HG02588 (cell line): ENCODE measurements at regions not wholly inside any gene's neighbourhood (a gene's known extent, or its start where the extent isn't known, plus 50 kb on each side); places are given as distances from the start of the nearest gene placed in this dataset.
A peak's percentile ranks its signal among the peaks of the same experiment; 100 is the strongest.

Source experiments
- ATAC-seq: cut with Tn5 transposase; IDR thresholded peaks from one replicate; pipeline ENCODE4 v1.9.1; 2021; ENCODE audit warnings: mild to moderate bottlenecking, moderate library complexity; ENCODE audit not compliant: unreplicated experiment

DNA sequence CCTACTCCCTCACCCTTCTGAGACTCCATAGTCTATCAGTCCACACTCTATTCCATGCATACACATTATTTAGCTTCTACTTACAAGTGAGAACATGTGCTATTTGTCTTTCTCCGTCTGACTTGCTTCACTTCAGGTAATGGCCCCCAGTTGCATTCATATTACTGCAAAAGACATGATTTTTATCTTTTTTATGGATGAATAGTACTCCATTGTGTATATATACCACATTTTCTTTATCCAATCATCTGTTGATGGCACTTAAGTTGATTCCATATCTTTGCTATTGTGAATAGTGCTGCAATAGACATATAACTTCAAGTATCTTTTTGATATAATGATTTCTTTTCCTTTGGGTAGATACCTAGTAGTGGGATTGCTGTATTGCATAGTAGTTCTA lies 171.8 kb downstream of the DACT1 start:
- no peak for ATAC-seq

DNA sequence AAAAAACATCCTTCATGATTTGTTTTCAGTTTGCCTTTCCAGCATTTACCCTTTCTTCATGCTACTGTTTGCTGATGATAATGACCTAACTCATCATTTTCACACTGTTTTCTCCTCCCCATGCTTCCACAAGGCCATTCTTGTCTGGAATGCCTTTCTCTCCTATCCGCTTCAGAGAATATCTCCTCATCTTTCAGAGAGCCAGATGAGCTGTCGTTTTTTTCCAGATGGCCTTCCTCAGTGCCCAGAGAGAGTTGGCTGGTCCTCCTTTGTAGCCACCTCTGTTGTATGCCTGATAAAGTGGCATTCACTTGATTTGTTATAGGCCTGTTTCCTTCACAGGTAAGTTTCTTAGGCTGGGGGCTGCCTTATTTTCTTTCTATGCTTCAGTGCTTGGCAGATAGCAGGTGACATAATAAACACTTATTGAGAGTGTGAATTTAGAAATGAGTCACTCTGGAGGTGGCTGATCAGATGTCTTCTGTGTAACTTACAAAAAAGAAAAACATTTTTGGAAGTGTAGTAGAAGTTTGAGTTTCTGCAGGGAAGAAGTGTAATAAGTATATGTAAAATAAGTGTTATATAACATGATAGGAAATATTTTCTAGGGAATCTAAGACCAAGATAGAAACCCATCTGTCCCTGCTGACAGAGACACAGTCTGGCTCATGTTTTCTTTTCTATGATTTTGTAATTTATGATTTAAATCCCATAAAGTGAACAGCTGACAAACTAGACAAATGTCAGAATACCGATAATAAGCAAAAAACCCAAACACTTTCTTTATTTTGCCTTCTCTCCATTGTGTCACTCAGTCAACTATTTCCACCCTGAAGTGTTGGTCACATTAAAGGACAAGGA lies 174.5 kb downstream of the DACT1 start:
- ATAC-seq = peak; percentile 63

DNA sequence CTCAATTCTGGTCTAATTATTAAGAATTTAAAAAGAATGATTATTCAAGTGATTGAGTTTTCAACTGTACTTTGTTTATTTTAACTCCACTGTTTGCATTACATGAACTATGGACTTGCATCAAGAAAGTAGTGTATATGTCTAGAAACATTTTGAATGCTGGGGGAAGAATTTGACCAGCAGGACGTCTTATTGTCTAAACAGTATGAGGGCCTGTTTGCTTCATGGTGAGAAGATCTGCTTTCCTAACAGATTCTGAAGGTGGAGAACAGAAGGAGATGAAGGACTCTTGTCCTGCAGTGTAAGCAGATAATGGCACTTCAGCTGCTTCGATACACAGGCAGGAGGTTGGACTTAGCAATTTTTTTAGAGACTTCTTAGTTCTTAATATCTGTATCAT lies 176.0 kb downstream of the DACT1 start:
- ATAC-seq = no peak

- no peak for ATAC-seq
Measured at GRCh38 chr14:58814466-58814865, 176.7 kb downstream of the DACT1 start.

GRCh38 chr14:58815161-58815701 lies 177.5 kb downstream of the DACT1 start:
- ATAC-seq = no peak

- ATAC-seq = no peak
Measured at GRCh38 chr14:58815794-58816193, 178.0 kb downstream of the DACT1 start.

DNA sequence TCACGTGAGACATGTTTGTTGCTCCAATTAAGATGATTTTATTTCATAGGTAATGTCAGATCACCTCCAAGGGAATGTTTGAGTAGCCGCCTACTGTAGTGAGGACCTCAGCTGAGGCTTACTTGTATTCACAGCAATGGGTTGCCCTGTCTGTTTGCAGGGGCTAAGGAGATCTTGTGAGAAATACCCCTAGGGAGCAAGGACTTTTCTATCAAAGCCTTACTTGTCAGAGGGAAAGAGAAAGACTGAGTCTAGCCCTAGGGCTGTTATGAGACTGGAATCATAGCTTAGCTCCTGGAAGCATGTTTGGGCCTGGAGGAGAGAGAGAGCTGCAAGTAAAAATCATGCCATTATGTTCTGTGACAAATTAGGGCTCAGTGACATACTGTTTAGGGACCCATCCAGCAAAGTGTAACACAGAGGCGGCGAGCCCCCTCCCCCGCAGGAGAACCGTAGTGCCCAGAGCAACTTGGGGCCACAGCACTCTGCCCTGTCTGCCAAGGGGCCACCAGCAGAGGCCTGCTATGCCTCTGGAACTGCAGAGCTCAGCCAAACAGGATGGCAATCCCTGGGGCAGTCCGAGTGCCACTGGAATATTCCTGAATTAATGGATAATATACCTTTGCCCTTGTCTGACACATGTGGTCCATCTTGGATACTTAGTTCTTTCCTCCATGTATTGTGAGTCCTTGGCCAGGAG lies 178.8 kb downstream of the DACT1 start:
- ATAC-seq = no peak

DNA sequence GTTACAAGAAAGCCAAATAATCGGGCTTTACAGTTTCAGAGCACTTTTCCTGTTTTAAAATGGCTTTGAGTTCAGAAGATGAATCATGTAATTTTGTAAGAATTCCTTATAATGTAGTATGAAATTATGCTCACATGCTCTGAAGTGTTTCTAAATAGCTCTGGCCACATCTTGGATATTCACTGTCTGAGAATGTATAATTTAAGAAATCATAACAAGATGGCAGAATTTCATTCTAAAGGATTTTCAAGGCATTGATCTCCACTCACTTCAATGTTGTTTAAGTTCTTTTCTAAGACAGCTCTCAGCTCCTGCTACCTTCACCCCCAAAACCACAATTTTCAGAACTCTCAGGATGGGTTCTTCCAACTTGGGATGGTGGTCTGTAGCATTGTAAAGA lies 180.1 kb downstream of the DACT1 start:
- no peak for ATAC-seq

GRCh38 chr14:58820032-58820431 lies 182.3 kb downstream of the DACT1 start:
- no peak for ATAC-seq

GRCh38 chr14:58821421-58821820 lies 183.7 kb downstream of the DACT1 start:
- ATAC-seq = no peak

- ATAC-seq = no peak
Measured at GRCh38 chr14:58822856-58823255, 185.1 kb downstream of the DACT1 start.

DNA sequence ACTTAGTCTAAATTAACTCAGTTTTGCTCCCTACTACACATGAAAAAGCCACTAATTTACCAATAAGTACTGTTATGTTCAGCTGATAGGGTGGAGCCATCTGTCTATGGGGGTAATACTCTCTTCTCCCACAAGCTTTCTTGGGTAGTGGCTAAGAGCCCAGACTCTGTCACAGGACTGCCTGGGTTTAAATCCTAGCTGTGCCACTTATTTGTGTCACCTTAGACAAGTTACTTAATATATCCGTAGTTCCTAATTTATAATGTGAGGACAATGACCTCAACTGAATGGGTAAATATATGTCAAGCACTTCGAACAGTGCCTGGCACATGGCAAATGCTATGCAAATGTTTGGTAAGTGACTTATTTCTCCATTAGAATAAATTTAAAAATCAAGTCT lies 185.6 kb downstream of the DACT1 start:
- no peak for ATAC-seq

DNA sequence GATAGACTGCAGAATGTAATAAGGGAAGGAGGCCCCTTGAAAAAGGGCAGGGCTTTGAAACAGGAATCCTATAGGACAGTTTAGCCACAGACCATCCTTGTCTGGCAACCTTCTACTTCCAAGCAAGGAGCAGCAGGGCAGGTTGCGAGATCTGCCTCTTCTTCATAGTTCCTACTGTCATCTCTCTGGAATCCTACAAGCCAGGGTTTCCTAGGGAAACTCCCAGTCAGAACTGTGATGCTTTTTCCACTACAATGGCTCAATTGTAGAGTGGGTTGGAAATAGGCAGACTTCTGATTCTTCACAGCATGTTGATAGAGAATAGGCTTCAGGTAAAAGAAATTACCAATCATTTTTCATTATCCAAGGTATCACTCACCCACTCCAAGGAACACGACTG lies 186.3 kb downstream of the DACT1 start:
- no peak for ATAC-seq

- ATAC-seq = no peak
Measured at GRCh38 chr14:58824796-58825195, 187.0 kb downstream of the DACT1 start.

DNA sequence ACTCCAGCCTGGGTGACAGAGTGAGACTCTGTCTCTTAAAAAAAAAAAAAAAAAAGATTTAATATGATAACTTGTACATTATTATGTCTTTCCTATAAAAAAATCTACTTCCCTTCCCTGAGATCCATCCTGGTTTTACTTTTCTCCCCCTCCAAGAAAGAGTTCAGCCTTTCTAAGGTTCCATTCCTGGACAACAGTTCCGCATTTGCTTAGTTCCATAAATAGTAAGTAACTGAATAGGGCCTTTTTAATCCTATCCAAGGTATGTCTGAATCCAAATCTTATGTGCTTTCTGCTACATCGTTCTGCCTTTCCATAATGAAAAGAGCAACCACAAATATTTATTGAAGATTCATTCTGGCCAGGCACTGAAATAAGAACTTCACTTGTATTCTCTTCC lies 187.8 kb downstream of the DACT1 start:
- no peak for ATAC-seq

DNA sequence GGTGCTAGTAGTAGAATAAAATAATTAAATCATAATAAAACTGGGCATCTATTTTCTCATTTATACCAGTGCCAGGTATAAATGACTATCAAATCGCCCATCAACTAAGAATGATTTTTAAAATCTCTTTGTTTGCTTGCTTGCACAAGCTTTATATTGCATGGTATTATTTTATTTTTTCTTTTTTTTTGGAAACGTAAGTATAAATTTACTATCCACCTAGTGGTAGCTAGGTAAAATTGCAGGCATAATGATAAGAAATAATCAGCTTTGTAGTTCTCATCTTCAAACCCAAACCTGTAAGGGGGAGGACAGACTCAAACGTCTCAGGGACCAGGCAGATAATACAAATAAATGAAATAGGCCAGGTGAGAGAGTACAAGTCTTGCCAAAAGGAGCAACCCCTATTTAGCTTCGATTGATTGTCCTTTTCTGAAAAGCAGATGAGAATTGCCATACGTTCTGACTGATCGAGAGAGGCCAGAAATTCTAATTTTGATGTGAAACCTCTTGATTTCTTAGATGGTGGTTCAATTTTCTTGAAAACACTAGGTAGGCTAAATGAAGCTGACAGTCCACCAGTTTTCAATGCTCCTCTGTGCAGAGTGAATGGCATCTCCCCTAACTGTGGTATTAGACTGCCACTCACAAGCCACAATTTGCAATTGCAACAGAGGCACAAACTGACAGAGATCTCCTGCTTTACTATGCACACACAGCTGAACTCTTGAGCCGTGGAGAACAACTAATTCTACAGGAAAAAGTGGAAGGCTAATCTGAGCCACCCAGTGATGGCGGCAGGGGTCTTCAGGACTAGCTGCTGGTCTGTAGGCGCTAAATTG lies 189.3 kb downstream of the DACT1 start:
- ATAC-seq = no peak

DNA sequence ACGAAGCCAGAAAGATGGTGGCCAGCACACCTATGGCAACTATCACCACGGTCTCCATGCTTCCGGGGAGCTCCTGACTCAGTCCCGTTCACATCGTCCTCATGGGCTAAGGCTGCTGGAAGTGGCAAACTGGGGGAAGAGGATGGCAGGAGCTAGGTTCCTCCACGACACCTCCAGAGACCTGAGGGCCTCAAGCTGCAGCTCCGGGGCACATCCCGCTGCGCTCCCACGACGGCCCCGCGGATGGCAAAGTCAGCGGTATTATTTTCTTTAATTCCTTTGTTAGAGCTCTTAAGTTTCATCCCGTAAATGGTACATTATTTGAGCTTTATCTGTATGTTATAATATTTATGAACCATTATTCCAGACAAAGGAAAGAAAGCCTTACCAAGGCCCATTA lies 190.5 kb downstream of the DACT1 start:
- ATAC-seq = no peak

- ATAC-seq = no peak
Measured at GRCh38 chr14:58829594-58829993, 191.8 kb downstream of the DACT1 start.

DNA sequence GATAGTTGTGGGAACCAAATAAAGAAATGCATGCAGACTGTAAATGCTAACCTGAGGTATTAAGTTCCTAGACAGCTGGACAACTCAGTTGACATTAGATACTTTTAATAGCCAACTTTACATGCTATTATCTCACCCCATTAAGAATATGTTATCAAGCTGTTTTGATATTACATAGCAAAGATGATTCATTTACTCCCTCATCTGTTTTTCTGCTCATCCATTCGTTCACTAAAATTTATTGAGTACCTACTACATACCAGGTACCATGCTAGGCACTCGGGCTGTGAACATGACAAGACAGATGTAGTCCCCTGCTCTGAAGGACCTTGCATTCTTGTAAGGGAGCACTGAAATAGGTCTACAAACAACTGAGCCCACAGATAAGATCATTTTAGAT lies 192.4 kb downstream of the DACT1 start:
- no peak for ATAC-seq

DNA sequence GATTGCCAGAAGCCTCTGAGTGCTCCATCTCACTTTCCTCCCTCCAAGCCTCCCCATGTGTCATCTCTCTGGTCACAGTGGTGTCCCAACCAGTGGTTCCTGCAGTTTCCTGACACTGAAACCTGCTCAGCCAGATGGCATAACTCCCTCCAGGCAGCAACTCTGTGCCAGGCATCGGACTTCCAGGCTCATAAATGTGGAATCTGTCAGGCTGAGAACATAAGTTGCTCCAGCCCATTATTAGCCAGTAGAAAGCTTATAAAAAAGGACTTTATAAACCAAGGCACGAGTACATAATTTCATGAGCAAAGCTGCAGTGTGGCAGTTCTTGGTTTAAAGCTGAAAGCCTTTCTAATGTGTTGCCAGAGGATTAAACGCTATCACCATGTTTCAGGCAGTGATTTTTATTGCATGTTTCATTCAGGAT lies 194.3 kb downstream of the DACT1 start:
- no peak for ATAC-seq
